Central memory CD8-positive, alpha-beta T cell (primary cell): ENCODE measurements at regions not wholly inside any gene's neighbourhood (a gene's known extent, or its start where the extent isn't known, plus 50 kb on each side); places are given as distances from the start of the nearest gene placed in this dataset.
A peak's percentile ranks its signal among the peaks of the same experiment; 100 is the strongest.
"Not testable (repeated sequence)": the region's sequence is repeated elsewhere in the genome, so short reads cannot be mapped to it uniquely, and the experiment has no call there.

ENCODE experiments used
- ATAC-seq: fragments of 150-1000 bp; cut with Tn5 transposase; replicated peaks from 2 replicates; pipeline ENCODE4 v1.10.0; 2022; ENCODE audit warnings: mild to moderate bottlenecking, moderate FRiP score, moderate number of reproducible peaks; ENCODE audit not compliant: poor library complexity, severe bottlenecking; ENCODE audit errors: extremely low read depth
- DNase-seq, 2 donors: peaks; one replicate each; pipeline ENCODE4 v3.0.0; 2021; ENCODE audit warnings: low spot score in 2 of 2
- H3K27ac Mint-ChIP-seq: one replicate; pipeline ENCODE4 v1.8.0; 2022; ENCODE audit warnings: low read depth, mild to moderate bottlenecking, moderate library complexity, mixed read lengths
- H3K27me3 Mint-ChIP-seq: one replicate; pipeline ENCODE4 v1.8.0; 2022; ENCODE audit warnings: mixed read lengths
- H3K36me3 Mint-ChIP-seq: one replicate; pipeline ENCODE4 v1.8.0; 2022; ENCODE audit warnings: mild to moderate bottlenecking, moderate library complexity, mixed read lengths; ENCODE audit not compliant: insufficient read depth
- H3K4me1 Mint-ChIP-seq: one replicate; pipeline ENCODE4 v1.8.0; 2022; ENCODE audit warnings: mixed read lengths
- H3K4me3 Mint-ChIP-seq: one replicate; pipeline ENCODE4 v1.8.0; 2022; ENCODE audit warnings: mild to moderate bottlenecking, moderate library complexity, mixed read lengths
- H3K9me3 Mint-ChIP-seq: one replicate; pipeline ENCODE4 v1.8.0; 2022; ENCODE audit warnings: mixed read lengths

GRCh38 chr3:105984837-105985236 is 116.0 kb upstream of the CBLB start:
- DNase-seq (no peak), ATAC-seq (peak; percentile 58)
- H3K27me3 Mint-ChIP-seq = no peaks in the 10 kb centered on the region
- peaks cover 5% of the 10 kb centered on the region for H3K9me3 Mint-ChIP-seq
- peaks cover 36% of the 10 kb centered on the region for H3K4me1 Mint-ChIP-seq
- no peak overlapping the region for H3K27ac Mint-ChIP-seq
- no peaks in the 10 kb centered on the region for H3K36me3 Mint-ChIP-seq
- H3K4me3 Mint-ChIP-seq = no peak overlapping the region

- not testable (repeated sequence) for ATAC-seq, DNase-seq, H3K4me3 Mint-ChIP-seq, H3K36me3 Mint-ChIP-seq, H3K27me3 Mint-ChIP-seq, H3K27ac Mint-ChIP-seq
- peaks cover 15% of the 10 kb centered on the region for H3K9me3 Mint-ChIP-seq
- peaks cover 36% of the 10 kb centered on the region for H3K4me1 Mint-ChIP-seq
Observed at GRCh38 chr3:105986343-105986742, 117.5 kb upstream of the CBLB start.

- H3K9me3 Mint-ChIP-seq = peaks cover 21% of the 10 kb centered on the region
- no peak for ATAC-seq
Observed at GRCh38 chr3:105987809-105988208, 119.0 kb upstream of the CBLB start.

GRCh38 chr3:105988540-105989212 is 119.9 kb upstream of the CBLB start:
- ATAC-seq = no peak
- Mint-ChIP-seq H3K36me3 (no peaks in the 10 kb centered on the region), H3K27ac (peak overlapping the region; percentile 86), H3K4me3 (peak overlapping the region; percentile 67), H3K4me1 (peaks cover 36% of the 10 kb centered on the region), H3K9me3 (peaks cover 21% of the 10 kb centered on the region), H3K27me3 (no peaks in the 10 kb centered on the region)
- no peak for DNase-seq

More at GRCh38 chr3:105987809-105988208, 119.0 kb upstream of the CBLB start:
- DNase-seq = no peak
- Mint-ChIP-seq H3K36me3 (no peaks in the 10 kb centered on the region), H3K4me3 (peak overlapping the region; percentile 67), H3K27me3 (no peaks in the 10 kb centered on the region), H3K4me1 (peaks cover 36% of the 10 kb centered on the region), H3K27ac (peak overlapping the region; percentile 86)

GRCh38 chr3:105996781-105997180 is 128.0 kb upstream of the CBLB start:
- Mint-ChIP-seq H3K4me3 (no peak overlapping the region), H3K36me3 (no peaks in the 10 kb centered on the region), H3K4me1 (no peaks in the 10 kb centered on the region), H3K27ac (no peak overlapping the region), H3K9me3 (peaks cover 13% of the 10 kb centered on the region), H3K27me3 (no peaks in the 10 kb centered on the region)
- DNase-seq = no peak
- ATAC-seq = no peak

- H3K36me3 Mint-ChIP-seq = no peaks in the 10 kb centered on the region
- H3K27me3 Mint-ChIP-seq = no peaks in the 10 kb centered on the region
- H3K4me3 Mint-ChIP-seq = no peak overlapping the region
- H3K9me3 Mint-ChIP-seq = peaks cover 10% of the 10 kb centered on the region
- ATAC-seq = no peak
- no peak for DNase-seq
- H3K27ac Mint-ChIP-seq = no peak overlapping the region
- H3K4me1 Mint-ChIP-seq = no peaks in the 10 kb centered on the region
Observed at GRCh38 chr3:105997466-105997799, 128.6 kb upstream of the CBLB start.

GRCh38 chr3:105997800-105998526 is 129.2 kb upstream of the CBLB start:
- H3K4me3 Mint-ChIP-seq = no peak overlapping the region
- no peak overlapping the region for H3K27ac Mint-ChIP-seq
- no peak for ATAC-seq
- H3K9me3 Mint-ChIP-seq = peaks cover 7% of the 10 kb centered on the region
- H3K4me1 Mint-ChIP-seq = no peaks in the 10 kb centered on the region
- H3K27me3 Mint-ChIP-seq = no peaks in the 10 kb centered on the region
- no peak for DNase-seq
- H3K36me3 Mint-ChIP-seq = no peaks in the 10 kb centered on the region

GRCh38 chr3:105999856-106000255 is 131.0 kb upstream of the CBLB start:
- Mint-ChIP-seq H3K4me3 (no peak overlapping the region), H3K36me3 (no peaks in the 10 kb centered on the region), H3K27ac (no peak overlapping the region), H3K4me1 (peaks cover 14% of the 10 kb centered on the region), H3K27me3 (no peaks in the 10 kb centered on the region), H3K9me3 (peaks cover 7% of the 10 kb centered on the region)
- DNase-seq = no peak
- no peak for ATAC-seq

- no peaks in the 10 kb centered on the region for H3K27me3 Mint-ChIP-seq
- H3K4me1 Mint-ChIP-seq = peaks cover 14% of the 10 kb centered on the region
- ATAC-seq (no peak), DNase-seq (no peak)
- H3K27ac Mint-ChIP-seq = no peak overlapping the region
- no peaks in the 10 kb centered on the region for H3K36me3 Mint-ChIP-seq
- no peak overlapping the region for H3K4me3 Mint-ChIP-seq
- no peaks in the 10 kb centered on the region for H3K9me3 Mint-ChIP-seq
Observed at GRCh38 chr3:106001923-106002322, 133.1 kb upstream of the CBLB start.

GRCh38 chr3:106004137-106004681 is 135.4 kb upstream of the CBLB start:
- H3K4me1 Mint-ChIP-seq = peaks cover 14% of the 10 kb centered on the region
- H3K4me3 Mint-ChIP-seq = peak overlapping the region; percentile 72
- H3K27me3 Mint-ChIP-seq = no peaks in the 10 kb centered on the region
- H3K27ac Mint-ChIP-seq = peak overlapping the region; percentile 66
- no peaks in the 10 kb centered on the region for H3K36me3 Mint-ChIP-seq
- no peak for DNase-seq
- ATAC-seq = peak; percentile 64
- H3K9me3 Mint-ChIP-seq = no peaks in the 10 kb centered on the region

- Mint-ChIP-seq H3K4me3 (no peak overlapping the region), H3K4me1 (peaks cover 14% of the 10 kb centered on the region), H3K27ac (no peak overlapping the region), H3K27me3 (no peaks in the 10 kb centered on the region), H3K36me3 (no peaks in the 10 kb centered on the region), H3K9me3 (no peaks in the 10 kb centered on the region)
- DNase-seq (no peak), ATAC-seq (no peak)
Observed at GRCh38 chr3:106004826-106005225, 136.0 kb upstream of the CBLB start.

GRCh38 chr3:106006001-106006400 is 137.2 kb upstream of the CBLB start:
- peaks cover 23% of the 10 kb centered on the region for H3K4me1 Mint-ChIP-seq
- H3K27ac Mint-ChIP-seq = no peak overlapping the region
- H3K36me3 Mint-ChIP-seq = no peaks in the 10 kb centered on the region
- ATAC-seq = no peak
- H3K9me3 Mint-ChIP-seq = no peaks in the 10 kb centered on the region
- no peaks in the 10 kb centered on the region for H3K27me3 Mint-ChIP-seq
- no peak for DNase-seq
- no peak overlapping the region for H3K4me3 Mint-ChIP-seq

GRCh38 chr3:106006571-106006970 is 137.8 kb upstream of the CBLB start:
- no peak for ATAC-seq
- no peak overlapping the region for H3K4me3 Mint-ChIP-seq
- H3K4me1 Mint-ChIP-seq = peaks cover 24% of the 10 kb centered on the region
- DNase-seq = no peak
- no peaks in the 10 kb centered on the region for H3K36me3 Mint-ChIP-seq
- H3K27me3 Mint-ChIP-seq = no peaks in the 10 kb centered on the region
- H3K9me3 Mint-ChIP-seq = no peaks in the 10 kb centered on the region
- no peak overlapping the region for H3K27ac Mint-ChIP-seq
